ENCODE measurements at regions not wholly inside any gene's neighbourhood (a gene's known extent, or its start where the extent isn't known, plus 50 kb on each side); places are given as distances from the start of the nearest gene placed in this dataset.

GRCh38 chr5:82833277-82833676 is 243.9 kb downstream of the TMEM167A start:
- DNase-seq, result no peak
- Histone ChIP-seq H3K4me1 (no peaks in the 10 kb centered on the region), H3K4me3 (no peak overlapping the region), H3K36me3 (no peaks in the 10 kb centered on the region), H3K27ac (no peak overlapping the region), H3K27me3 (no peaks in the 10 kb centered on the region), H3K9me3 (no peaks in the 10 kb centered on the region)
- intact Hi-C loops (cut with DNase I; ENCODE audit: low total_unique reads), result no loop called here
- no peak for TF ChIP-seq POLR2A (IDR thresholded peaks at IDR 0.05)
- TF ChIP-seq, protein P1, sequence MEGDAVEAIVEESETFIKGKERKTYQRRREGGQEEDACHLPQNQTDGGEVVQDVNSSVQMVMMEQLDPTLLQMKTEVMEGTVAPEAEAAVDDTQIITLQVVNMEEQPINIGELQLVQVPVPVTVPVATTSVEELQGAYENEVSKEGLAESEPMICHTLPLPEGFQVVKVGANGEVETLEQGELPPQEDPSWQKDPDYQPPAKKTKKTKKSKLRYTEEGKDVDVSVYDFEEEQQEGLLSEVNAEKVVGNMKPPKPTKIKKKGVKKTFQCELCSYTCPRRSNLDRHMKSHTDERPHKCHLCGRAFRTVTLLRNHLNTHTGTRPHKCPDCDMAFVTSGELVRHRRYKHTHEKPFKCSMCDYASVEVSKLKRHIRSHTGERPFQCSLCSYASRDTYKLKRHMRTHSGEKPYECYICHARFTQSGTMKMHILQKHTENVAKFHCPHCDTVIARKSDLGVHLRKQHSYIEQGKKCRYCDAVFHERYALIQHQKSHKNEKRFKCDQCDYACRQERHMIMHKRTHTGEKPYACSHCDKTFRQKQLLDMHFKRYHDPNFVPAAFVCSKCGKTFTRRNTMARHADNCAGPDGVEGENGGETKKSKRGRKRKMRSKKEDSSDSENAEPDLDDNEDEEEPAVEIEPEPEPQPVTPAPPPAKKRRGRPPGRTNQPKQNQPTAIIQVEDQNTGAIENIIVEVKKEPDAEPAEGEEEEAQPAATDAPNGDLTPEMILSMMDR (IDR thresholded peaks at IDR 0.05), result no peak

- Histone ChIP-seq H3K27me3 (no peaks in the 10 kb centered on the region), H3K9me3 (no peaks in the 10 kb centered on the region), H3K36me3 (no peaks in the 10 kb centered on the region), H3K27ac (no peak overlapping the region), H3K4me3 (no peak overlapping the region), H3K4me1 (no peaks in the 10 kb centered on the region)
- TF ChIP-seq POLR2A (IDR thresholded peaks at IDR 0.05), result no peak
- TF ChIP-seq, protein P1 (IDR thresholded peaks at IDR 0.05), result no peak
- intact Hi-C loops (cut with DNase I; ENCODE audit: low total_unique reads), result no loop called here
- no peak for DNase-seq
Observed at GRCh38 chr5:82832445-82832844, 244.7 kb downstream of the TMEM167A start.

DNA sequence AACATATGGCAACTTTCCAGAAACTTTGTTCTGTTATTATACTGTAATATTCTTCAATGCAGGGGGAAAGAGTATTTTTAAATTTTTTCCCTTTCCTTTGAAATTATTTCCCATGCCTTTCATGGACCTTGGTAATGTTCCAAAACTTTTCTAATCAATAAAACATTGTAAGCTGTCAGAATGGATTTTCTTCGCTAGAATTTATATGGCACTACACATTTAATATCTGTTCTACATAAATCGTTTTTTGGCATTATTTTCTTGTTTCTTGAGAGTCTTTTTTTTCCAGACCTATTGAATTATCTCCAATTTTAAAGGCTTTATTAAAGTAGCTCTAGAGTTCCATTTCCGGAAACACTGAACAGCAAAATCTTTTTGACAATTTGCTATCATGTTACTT is 249.0 kb downstream of the TMEM167A start:
- no peak for TF ChIP-seq POLR2A (IDR thresholded peaks at IDR 0.05)
- TF ChIP-seq, protein P1 (IDR thresholded peaks at IDR 0.05), result no peak
- intact Hi-C loops (cut with DNase I; ENCODE audit: low total_unique reads), result no loop called here

GRCh38 chr5:82827651-82828050 is 249.5 kb downstream of the TMEM167A start:
- no peak for DNase-seq

More for the DNA sequence above, 249.0 kb downstream of the TMEM167A start:
- no peak overlapping the region for H3K4me3 ChIP-seq
- DNase-seq, result no peak
- H3K27me3 ChIP-seq, result no peaks in the 10 kb centered on the region
- H3K36me3 ChIP-seq, result no peaks in the 10 kb centered on the region
- H3K4me1 ChIP-seq, result no peaks in the 10 kb centered on the region
- no peak overlapping the region for H3K27ac ChIP-seq
- no peaks in the 10 kb centered on the region for H3K9me3 ChIP-seq

DNA sequence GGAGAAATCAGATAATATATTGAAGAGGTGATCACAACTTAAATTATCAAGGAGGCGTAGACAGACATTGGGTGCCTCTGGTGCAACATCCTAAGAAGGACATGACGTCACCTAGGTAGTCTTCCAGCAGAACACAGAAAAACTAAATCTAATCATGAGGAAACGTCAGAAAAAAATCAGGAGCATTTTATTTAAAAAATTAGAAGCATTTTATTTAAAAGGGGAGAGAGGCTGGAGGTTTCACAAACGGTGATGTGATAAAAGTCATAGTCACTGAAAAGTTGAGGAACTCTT is 254.6 kb downstream of the TMEM167A start:
- Histone ChIP-seq H3K36me3 (no peaks in the 10 kb centered on the region), H3K27ac (no peak overlapping the region), H3K9me3 (no peaks in the 10 kb centered on the region), H3K4me1 (no peaks in the 10 kb centered on the region), H3K27me3 (no peaks in the 10 kb centered on the region), H3K4me3 (no peak overlapping the region)
- TF ChIP-seq POLR2A (IDR thresholded peaks at IDR 0.05), result no peak
- TF ChIP-seq, protein P1 (IDR thresholded peaks at IDR 0.05), result no peak
- intact Hi-C loops (cut with DNase I; ENCODE audit: low total_unique reads), result no loop called here
- no peak for DNase-seq

More at GRCh38 chr5:82827651-82828050, 249.5 kb downstream of the TMEM167A start:
- TF ChIP-seq POLR2A (IDR thresholded peaks at IDR 0.05), result no peak
- TF ChIP-seq, protein P1 (IDR thresholded peaks at IDR 0.05), result no peak
- intact Hi-C loops (cut with DNase I; ENCODE audit: low total_unique reads), result no loop called here
- no peaks in the 10 kb centered on the region for H3K36me3 ChIP-seq
- H3K4me1 ChIP-seq, result no peaks in the 10 kb centered on the region
- no peak overlapping the region for H3K4me3 ChIP-seq
- H3K27me3 ChIP-seq, result no peaks in the 10 kb centered on the region
- H3K9me3 ChIP-seq, result no peaks in the 10 kb centered on the region
- H3K27ac ChIP-seq, result no peak overlapping the region

Data from uterus (tissue), 3 donors.